H1 (cell line): ENCODE measurements at regions not wholly inside any gene's neighbourhood (a gene's known extent, or its start where the extent isn't known, plus 50 kb on each side); places are given as distances from the start of the nearest gene placed in this dataset.

Experiments used
- CTCF ChIA-PET: fragments of 300-600 bp; sonication (Branson Sonifier 250); formaldehyde crosslinking; loops from one replicate; lab custom pipeline; 2021; ENCODE audit not compliant: partially characterized antibody; lab: Charles Lee
- POLR2A ChIA-PET: fragments of 300-600 bp; sonication (Branson Sonifier 250); formaldehyde crosslinking; loops from one replicate; lab custom pipeline; 2021; ENCODE audit warnings: inconsistent platforms; ENCODE audit not compliant: partially characterized antibody; lab: Charles Lee
- DNase-seq, 2 experiments: peaks; one replicate each; pipeline versions ENCODE4 v3.0.0 to v3.0.0-alpha.2; 2010 to 2022; ENCODE audit warnings: low spot score in 2 of 2, low read depth in 1 of 2, mixed read lengths in 1 of 2
- FAIRE-seq: peaks from 2 replicates; lab custom pipeline; 2011; peaks lifted over from hg19 to GRCh38; lab: Jason Lieb, UNC
- H2AFZ ChIP-seq: 2 replicates; pipeline ENCODE4 v1.8.1; 2012; ENCODE audit warnings: low read length, inconsistent platforms
- H2AK5ac ChIP-seq: 2 replicates; pipeline ENCODE4 v1.6.1; 2013; ENCODE audit warnings: low read depth, low read length
- H2BK120ac ChIP-seq: replicated peaks from 2 replicates; pipeline ENCODE3; 2013; ENCODE audit warnings: low read depth, low read length, inconsistent platforms
- H2BK12ac ChIP-seq: 2 replicates; pipeline ENCODE4 v1.6.1; 2013; ENCODE audit warnings: low read depth, low read length
- H2BK15ac ChIP-seq: 2 replicates; pipeline ENCODE4 v1.6.1; 2013; ENCODE audit warnings: low read length
- H2BK20ac ChIP-seq: 2 replicates; pipeline ENCODE4 v1.6.1; 2013; ENCODE audit warnings: low read length
- H2BK5ac ChIP-seq: 2 replicates; pipeline ENCODE4 v1.6.1; 2013; ENCODE audit warnings: low read depth, low read length
- H3K14ac ChIP-seq: 2 replicates; pipeline ENCODE4 v1.6.1; 2013; ENCODE audit warnings: inconsistent platforms; ENCODE audit not compliant: insufficient read length
- H3K18ac ChIP-seq: 2 replicates; pipeline ENCODE4 v1.6.1; 2013; ENCODE audit warnings: low read length; ENCODE audit errors: extremely low read depth
- H3K23ac ChIP-seq: 2 replicates; pipeline ENCODE4 v1.6.1; 2013; ENCODE audit warnings: inconsistent platforms; ENCODE audit not compliant: insufficient read length
- H3K23me2 ChIP-seq: 2 replicates; pipeline ENCODE4 v1.6.1; 2013; ENCODE audit warnings: low read depth, low read length
- H3K27ac ChIP-seq: 2 replicates; pipeline ENCODE4 v1.6.1; 2011; ENCODE audit warnings: low read depth, low read length, inconsistent platforms
- H3K27me3 ChIP-seq, 4 experiments: replicated peaks in 1 of 4; 1 replicate in 1 of 4; 2 replicates in 3 of 4; pipeline versions ENCODE4 v1.6.1 to v1.8.1; 2011 to 2013; ENCODE audit warnings: low read length in 3 of 4, mild to moderate bottlenecking in 3 of 4, inconsistent platforms in 2 of 4, mixed read lengths in 2 of 4, moderate library complexity in 1 of 4; ENCODE audit not compliant: control insufficient read depth in 3 of 4, insufficient read depth in 3 of 4; ENCODE audit errors: extremely low read depth in 1 of 4
- H3K36me3 ChIP-seq, 4 experiments: 2 replicates each; pipeline versions ENCODE4 v1.6.1 to v1.8.1; 2011 to 2013; ENCODE audit warnings: mild to moderate bottlenecking in 4 of 4, low read length in 3 of 4, moderate library complexity in 2 of 4, control low read depth in 1 of 4, inconsistent platforms in 1 of 4; ENCODE audit not compliant: insufficient read depth in 4 of 4, control insufficient read depth in 2 of 4
- H3K4ac ChIP-seq: replicated peaks from 2 replicates; pipeline ENCODE3; 2013; ENCODE audit warnings: low read length, low read depth, mixed read lengths, inconsistent platforms; ENCODE audit not compliant: insufficient read length
- H3K4me1 ChIP-seq, 4 experiments: replicated peaks in 1 of 4; 1 replicate in 1 of 4; 2 replicates in 3 of 4; pipeline versions ENCODE4 v1.6.1 to v1.8.1; 2011 to 2013; ENCODE audit warnings: low read length in 3 of 4, inconsistent platforms in 2 of 4, mixed read lengths in 1 of 4; ENCODE audit not compliant: insufficient read depth in 4 of 4, control insufficient read depth in 3 of 4
- H3K4me2 ChIP-seq, 2 experiments: 2 replicates each; pipeline versions ENCODE4 v1.6.1 to v1.8.1; 2011 to 2013; ENCODE audit warnings: low read depth in 2 of 2, low read length in 2 of 2, control low read depth in 1 of 2, inconsistent platforms in 1 of 2, mild to moderate bottlenecking in 1 of 2; ENCODE audit not compliant: insufficient read depth in 1 of 2
- H3K4me3 ChIP-seq, 4 experiments: fragments of 200-600, 300-600 bp in 1 of 4; sonication (generic), shearing (Covaris generic), sonication (Bioruptor Twin) in 1 of 4; 2 replicates each; pipeline versions ENCODE4 v1.5.1 to v1.8.1; 2011 to 2016; ENCODE audit warnings: low read length in 4 of 4, low read depth in 3 of 4, control low read depth in 2 of 4, inconsistent platforms in 2 of 4, mild to moderate bottlenecking in 2 of 4, mixed read lengths in 1 of 4, moderate library complexity in 1 of 4; ENCODE audit not compliant: insufficient read depth in 2 of 4; ENCODE audit errors: extremely low read depth in 1 of 4
- H3K56ac ChIP-seq: replicated peaks from 2 replicates; pipeline ENCODE3; 2013; ENCODE audit warnings: low read depth, mild to moderate bottlenecking, mixed read lengths, low read length, inconsistent platforms; ENCODE audit not compliant: insufficient read length
- H3K79me1 ChIP-seq: 2 replicates; pipeline ENCODE4 v1.6.1; 2013; ENCODE audit warnings: low read depth, low read length, control low read depth
- H3K79me2 ChIP-seq, 2 experiments: 2 replicates each; pipeline versions ENCODE4 v1.6.1 to v1.8.1; 2012 to 2013; ENCODE audit warnings: low read length in 2 of 2, mild to moderate bottlenecking in 2 of 2, inconsistent platforms in 1 of 2; ENCODE audit not compliant: insufficient read depth in 2 of 2, control insufficient read depth in 1 of 2
- H3K9ac ChIP-seq, 4 experiments: replicated peaks in 1 of 4; 1 replicate in 1 of 4; 2 replicates in 3 of 4; pipeline versions ENCODE4 v1.6.1 to v1.8.1; 2011 to 2013; ENCODE audit warnings: low read depth in 3 of 4, low read length in 3 of 4, control low read depth in 2 of 4, mild to moderate bottlenecking in 2 of 4, moderate library complexity in 2 of 4, inconsistent platforms in 1 of 4; ENCODE audit errors: extremely low read depth in 1 of 4
- H3K9me3 ChIP-seq, 2 experiments: 2 replicates each; pipeline versions ENCODE4 v1.6.1 to v1.8.1; 2012 to 2013; ENCODE audit warnings: mild to moderate bottlenecking in 2 of 2, moderate library complexity in 2 of 2, control low read depth in 1 of 2, inconsistent platforms in 1 of 2, low read depth in 1 of 2, low read length in 1 of 2, mixed read lengths in 1 of 2; ENCODE audit not compliant: insufficient read depth in 2 of 2
- H4K20me1 ChIP-seq, 2 experiments: replicated peaks in 1 of 2; 2 replicates each; pipeline versions ENCODE3 to v1.8.1; 2011 to 2013; ENCODE audit warnings: inconsistent platforms in 2 of 2, low read length in 2 of 2, mild to moderate bottlenecking in 1 of 2; ENCODE audit not compliant: insufficient read depth in 2 of 2, control insufficient read depth in 1 of 2
- H4K5ac ChIP-seq: 2 replicates; pipeline ENCODE4 v1.6.1; 2013; ENCODE audit warnings: low read length, low read depth, mixed read lengths, inconsistent platforms; ENCODE audit not compliant: insufficient read length
- H4K8ac ChIP-seq: 2 replicates; pipeline ENCODE4 v1.8.0; 2013; ENCODE audit warnings: mild to moderate bottlenecking, moderate library complexity, low read length, inconsistent platforms; ENCODE audit not compliant: insufficient read depth; ENCODE audit errors: extremely low read depth
- H4K91ac ChIP-seq: replicated peaks from 2 replicates; pipeline ENCODE3; 2013; ENCODE audit warnings: low read length, mixed read lengths, inconsistent platforms; ENCODE audit not compliant: insufficient read length
- BRCA1 ChIP-seq: IDR thresholded peaks from 2 replicates; pipeline ENCODE4 v1.6.1; 2012; ENCODE audit warnings: low read depth, low read length, improper control_type of control experiment
- POLR2AphosphoS5 ChIP-seq: IDR thresholded peaks from 2 replicates; pipeline ENCODE4 v1.6.1; 2011; ENCODE audit warnings: low read depth, low read length
- RAD21 ChIP-seq, 2 experiments: IDR thresholded peaks in 1 of 2; conservative IDR thresholded peaks in 1 of 2; 2 replicates each; pipeline ENCODE4 v1.6.1; 2011; ENCODE audit warnings: low read depth in 2 of 2, low read length in 2 of 2, improper control_type of control experiment in 1 of 2, inconsistent platforms in 1 of 2, mild to moderate bottlenecking in 1 of 2, moderate library complexity in 1 of 2
- TBP ChIP-seq: IDR thresholded peaks from 2 replicates; pipeline ENCODE4 v1.6.1; 2011; ENCODE audit warnings: low read depth, low read length, improper control_type of control experiment

DNA sequence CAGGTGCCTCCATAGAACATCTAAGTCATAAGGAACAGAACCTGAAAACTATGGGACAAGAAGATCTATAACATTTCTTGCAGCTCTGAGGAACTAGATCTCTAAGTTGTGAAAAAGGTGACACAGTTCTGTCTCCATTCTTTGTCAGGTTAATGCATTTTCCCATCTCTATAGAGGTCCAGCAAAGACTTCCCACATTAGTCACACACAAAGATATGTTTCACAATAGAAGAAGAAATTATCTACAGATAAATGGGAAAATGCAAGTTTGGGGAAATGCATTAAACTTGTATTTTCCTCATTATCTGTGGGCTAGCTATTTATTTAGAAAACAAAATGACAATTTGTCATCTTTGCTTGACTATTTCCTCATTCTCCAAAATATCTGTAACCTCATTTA lies 458.6 kb upstream of the PAPPA start:
- Histone ChIP-seq H2BK120ac (no peak overlapping the region), H3K79me2 (no peaks in the 10 kb centered on the region), H4K8ac (no peak overlapping the region), H2AK5ac (no peak overlapping the region), H4K5ac (no peak overlapping the region), H3K23ac (no peak overlapping the region), H2BK20ac (no peak overlapping the region), H3K36me3 (no peaks in the 10 kb centered on the region), H4K91ac (no peak overlapping the region), H3K18ac (no peak overlapping the region), H3K23me2 (no peaks in the 10 kb centered on the region), H4K20me1 (no peaks in the 10 kb centered on the region), H3K4me2 (no peak overlapping the region), H3K9me3 (no peaks in the 10 kb centered on the region), H3K79me1 (no peaks in the 10 kb centered on the region), H2BK12ac (no peak overlapping the region), H3K27me3 (no peaks in the 10 kb centered on the region), H3K4ac (no peak overlapping the region), H2BK5ac (no peak overlapping the region), H3K14ac (no peak overlapping the region), H2BK15ac (no peak overlapping the region), H3K27ac (no peak overlapping the region), H2AFZ (no peak overlapping the region), H3K4me1 (no peaks in the 10 kb centered on the region), H3K9ac (no peak overlapping the region), H3K4me3 (no peak overlapping the region), H3K56ac (no peak overlapping the region)
- ChIA-PET POLR2A (no interaction called here), CTCF (interaction anchor here (0.6 to 3.5 kb wide), 13 partner anchors 36 to 1042 kb away, joined by 3 to 19 read pairs (median 3); no protein-coding TSS in a partner anchor)
- no peak for FAIRE-seq
- TF ChIP-seq TBP = no peak
- no peak for TF ChIP-seq POLR2AphosphoS5
- TF ChIP-seq RAD21 (IDR thresholded peaks at IDR 0.05 in 1 of 2, conservative IDR thresholded peaks at IDR 0.05 in 1 of 2; ENCODE audit: low read depth in 2 of 2, low read length in 2 of 2) = no peak
- TF ChIP-seq BRCA1 = no peak
- DNase-seq = no peak
